BJ (cell line): ENCODE measurements at regions not wholly inside any gene's neighbourhood (a gene's known extent, or its start where the extent isn't known, plus 50 kb on each side); places are given as distances from the start of the nearest gene placed in this dataset.

Source experiments
- CTCF ChIA-PET: fragments of 350-600 bp; formaldehyde crosslinking; extraction: SDS; loops from one replicate; lab custom pipeline; 2021; ENCODE audit warnings: antibody characterized with exemption, inconsistent platforms; lab: Yijun Ruan, JAX
- POLR2A ChIA-PET: fragments of 300-600 bp; sonication (Branson Sonifier 250); formaldehyde crosslinking; extraction: SDS; loops from one replicate; lab custom pipeline; 2021; ENCODE audit warnings: antibody characterized with exemption; lab: Charles Lee
- DNase-seq: peaks from one replicate; pipeline ENCODE4 v3.0.0-alpha.2; 2011; ENCODE audit warnings: low read depth
- H3K27me3 ChIP-seq: 2 replicates; pipeline ENCODE4 v1.6.0; 2011; ENCODE audit warnings: low read length; ENCODE audit not compliant: control insufficient read depth, insufficient read depth
- H3K36me3 ChIP-seq: 2 replicates; pipeline ENCODE4 v1.5.1; 2011; ENCODE audit warnings: low read length; ENCODE audit not compliant: control insufficient read depth, insufficient read depth
- H3K4me3 ChIP-seq: 2 replicates; pipeline ENCODE4 v1.5.1; 2011; ENCODE audit warnings: low read depth, mild to moderate bottlenecking, control low read depth, low read length
- CTCF ChIP-seq: IDR thresholded peaks from 2 replicates; pipeline ENCODE4 v1.5.1; 2011; ENCODE audit warnings: low read depth, mild to moderate bottlenecking, control low read depth, inconsistent platforms, low read length, moderate library complexity; ENCODE audit not compliant: insufficient read depth

DNA sequence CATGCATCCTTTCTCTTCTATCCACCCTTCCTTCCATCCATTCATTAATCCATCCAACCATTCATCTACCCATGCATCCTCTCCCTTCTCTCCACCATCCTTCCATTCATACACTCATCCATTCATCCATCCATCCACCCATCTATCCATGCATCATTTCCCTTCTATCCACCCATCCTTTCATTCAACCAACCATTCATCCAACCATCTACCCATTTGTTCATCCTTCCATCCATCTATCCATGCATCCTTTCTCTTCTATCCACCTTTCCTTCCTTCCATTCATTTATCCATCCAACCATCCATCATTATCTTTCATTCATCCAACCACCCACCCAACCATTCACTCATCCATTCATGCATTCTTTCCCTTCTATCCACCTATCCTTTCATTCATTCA lies 188.4 kb downstream of the NPHP4 start:
- POLR2A ChIA-PET = no interaction called here
- CTCF ChIA-PET = no interaction called here

GRCh38 chr1:5802606-5803005 lies 189.6 kb downstream of the NPHP4 start:
- no peaks in the 10 kb centered on the region for H3K36me3 ChIP-seq
- CTCF ChIA-PET = no interaction called here

More for the DNA sequence above, 188.4 kb downstream of the NPHP4 start:
- TF ChIP-seq CTCF = no peak
- no peak for DNase-seq
- H3K4me3 ChIP-seq = no peak overlapping the region
- no peaks in the 10 kb centered on the region for H3K27me3 ChIP-seq
- H3K36me3 ChIP-seq = no peaks in the 10 kb centered on the region

GRCh38 chr1:5798904-5799303 lies 193.3 kb downstream of the NPHP4 start:
- H3K4me3 ChIP-seq = no peak overlapping the region
- ChIA-PET CTCF (no interaction called here), POLR2A (no interaction called here)
- TF ChIP-seq CTCF = no peak
- no peak for DNase-seq
- no peaks in the 10 kb centered on the region for H3K36me3 ChIP-seq
- no peaks in the 10 kb centered on the region for H3K27me3 ChIP-seq

More at GRCh38 chr1:5802606-5803005, 189.6 kb downstream of the NPHP4 start:
- POLR2A ChIA-PET = no interaction called here
- H3K27me3 ChIP-seq = no peaks in the 10 kb centered on the region
- no peak for DNase-seq
- no peak overlapping the region for H3K4me3 ChIP-seq
- no peak for TF ChIP-seq CTCF

DNA sequence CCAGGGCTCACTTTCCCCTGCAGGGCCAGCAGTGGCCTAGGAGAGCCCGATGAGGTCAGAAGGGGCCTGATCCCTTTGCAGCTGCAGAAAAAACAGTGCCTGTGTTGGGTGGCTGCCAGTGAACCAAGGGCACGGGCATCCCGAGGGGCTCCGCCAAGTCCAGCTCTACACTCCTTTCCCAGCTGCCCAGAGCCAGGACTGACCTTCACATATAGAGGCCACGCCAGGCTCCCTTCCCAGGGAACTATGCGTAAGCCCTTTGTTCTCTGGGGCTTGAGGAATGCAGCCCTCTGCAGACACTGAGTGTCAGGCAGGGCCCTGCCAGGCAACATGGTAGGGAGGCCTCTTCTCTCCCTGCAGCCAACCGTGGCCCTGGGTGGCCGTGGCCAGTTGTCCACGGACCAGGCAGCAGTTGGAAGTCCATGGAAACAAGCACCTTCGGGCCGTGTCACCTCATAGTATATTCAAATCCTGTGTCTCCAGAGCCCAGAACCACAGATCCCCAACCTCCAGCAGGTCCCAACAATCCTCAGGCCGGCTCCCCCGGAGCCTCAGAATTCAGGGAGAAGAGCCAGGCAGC lies 194.0 kb downstream of the NPHP4 start:
- Histone ChIP-seq H3K36me3 (no peaks in the 10 kb centered on the region), H3K27me3 (no peaks in the 10 kb centered on the region), H3K4me3 (no peak overlapping the region)
- CTCF ChIA-PET = no interaction called here
- POLR2A ChIA-PET = no interaction called here
- DNase-seq = no peak
- TF ChIP-seq CTCF = no peak

- H3K4me3 ChIP-seq = no peak overlapping the region
- H3K36me3 ChIP-seq = no peaks in the 10 kb centered on the region
- ChIA-PET POLR2A (no interaction called here), CTCF (no interaction called here)
- DNase-seq = no peak
- H3K27me3 ChIP-seq = no peaks in the 10 kb centered on the region
- TF ChIP-seq CTCF = no peak
These were observed 196.2 kb downstream of the NPHP4 start for GRCh38 chr1:5796028-5796427.
